ENCODE measurements at regions not wholly inside any gene's neighbourhood (a gene's known extent, or its start where the extent isn't known, plus 50 kb on each side); places are given as distances from the start of the nearest gene placed in this dataset.

DNA sequence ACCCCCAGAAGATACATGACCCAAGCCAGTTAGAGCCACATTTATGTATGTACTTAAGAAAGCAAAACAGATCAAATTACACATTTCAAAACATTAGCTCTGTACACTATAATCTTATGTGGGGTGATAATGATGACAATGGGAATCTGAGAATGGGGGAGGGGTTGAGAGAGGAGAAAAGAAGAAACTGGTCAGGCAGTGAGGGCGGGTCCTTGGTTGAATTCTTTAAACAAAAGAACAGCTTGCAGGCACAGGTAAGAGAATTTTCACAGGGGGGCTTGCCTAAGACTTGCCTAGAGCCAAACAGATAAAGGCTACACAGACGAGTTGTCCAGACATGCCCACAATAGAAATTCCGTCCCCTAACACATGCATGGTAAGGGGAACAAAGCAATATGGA, 76.8 kb upstream of the PTER start:
- no peak for DNase-seq (ENCODE audit: low read depth in 1 of 2, low spot score in 1 of 2)
- in situ Hi-C loops (cut with HindIII; ENCODE audit: low pct_unique_long_range_greater_than_20kb, low sequenced_read_pairs): no loop called here
- TF ChIP-seq JUND (IDR thresholded peaks at IDR 0.05; ENCODE audit: low read depth): no peak

DNA sequence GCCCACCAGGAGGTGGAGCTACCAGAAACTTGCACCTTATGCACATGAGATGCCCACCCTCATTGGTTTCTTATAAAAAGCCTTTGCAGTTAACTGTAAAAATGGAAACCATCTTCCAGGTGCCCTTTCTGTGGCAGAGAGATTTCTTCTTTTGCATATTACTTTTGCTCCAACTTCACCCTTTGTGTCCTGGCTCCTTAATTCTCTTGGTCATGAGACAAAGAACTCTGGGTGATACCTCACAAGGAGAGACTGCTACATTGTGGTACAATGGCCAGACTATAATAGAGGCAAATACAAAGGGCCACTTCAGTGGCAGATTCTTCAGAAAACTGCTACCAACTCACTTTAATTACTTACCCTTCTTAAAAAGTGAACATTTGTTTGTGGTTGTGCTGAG, 76.4 kb upstream of the PTER start:
- TF ChIP-seq JUND (IDR thresholded peaks at IDR 0.05; ENCODE audit: low read depth): no peak
- DNase-seq (ENCODE audit: low read depth in 1 of 2, low spot score in 1 of 2): no peak
- in situ Hi-C loops (cut with HindIII; ENCODE audit: low pct_unique_long_range_greater_than_20kb, low sequenced_read_pairs): no loop called here

- no peak for DNase-seq (ENCODE audit: low read depth in 1 of 2, low spot score in 1 of 2)
- no peak for TF ChIP-seq JUND (IDR thresholded peaks at IDR 0.05; ENCODE audit: low read depth)
- in situ Hi-C loops (cut with HindIII; ENCODE audit: low pct_unique_long_range_greater_than_20kb, low sequenced_read_pairs): no loop called here
Measured at GRCh38 chr10:16361086-16361485, 75.7 kb upstream of the PTER start.

- no peak for TF ChIP-seq JUND (IDR thresholded peaks at IDR 0.05; ENCODE audit: low read depth)
- DNase-seq (ENCODE audit: low read depth in 1 of 2, low spot score in 1 of 2): no peak
- in situ Hi-C loops (cut with HindIII; ENCODE audit: low pct_unique_long_range_greater_than_20kb, low sequenced_read_pairs): no loop called here
Measured at GRCh38 chr10:16363741-16364140, 73.1 kb upstream of the PTER start.

- no peak for DNase-seq (ENCODE audit: low read depth in 1 of 2, low spot score in 1 of 2)
- no peak for TF ChIP-seq JUND (IDR thresholded peaks at IDR 0.05; ENCODE audit: low read depth)
- in situ Hi-C loops (cut with HindIII; ENCODE audit: low pct_unique_long_range_greater_than_20kb, low sequenced_read_pairs): no loop called here
Measured at GRCh38 chr10:16367621-16368292, 69.1 kb upstream of the PTER start.

- DNase-seq (ENCODE audit: low read depth in 1 of 2, low spot score in 1 of 2): no peak
- no peak for TF ChIP-seq JUND (IDR thresholded peaks at IDR 0.05; ENCODE audit: low read depth)
- in situ Hi-C loops (cut with HindIII; ENCODE audit: low pct_unique_long_range_greater_than_20kb, low sequenced_read_pairs): no loop called here
Measured at GRCh38 chr10:16381083-16381482, 55.7 kb upstream of the PTER start.

GRCh38 chr10:16384021-16384420, 52.8 kb upstream of the PTER start:
- in situ Hi-C loops (cut with HindIII; ENCODE audit: low pct_unique_long_range_greater_than_20kb, low sequenced_read_pairs): no loop called here
- no peak for DNase-seq (ENCODE audit: low read depth in 1 of 2, low spot score in 1 of 2)
- no peak for TF ChIP-seq JUND (IDR thresholded peaks at IDR 0.05; ENCODE audit: low read depth)

DNA sequence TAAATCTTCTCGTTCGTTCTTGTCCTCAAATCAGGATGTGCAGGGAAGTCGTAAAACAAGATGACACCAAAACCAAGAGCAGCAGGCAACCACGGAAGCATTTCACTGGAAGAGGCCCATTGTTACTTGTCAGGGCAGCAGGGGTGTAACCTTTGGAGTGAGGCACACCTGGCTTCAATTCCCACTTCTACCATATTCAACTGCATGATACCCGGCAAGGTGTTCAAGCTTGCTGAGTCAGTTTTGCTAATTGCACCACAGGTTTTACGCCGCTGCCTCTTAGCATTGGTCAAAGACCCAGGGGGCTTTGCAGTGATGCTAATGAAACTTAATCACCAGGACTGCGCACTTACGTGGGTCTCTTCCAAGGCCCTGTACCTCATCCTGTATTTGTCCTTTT, 50.0 kb upstream of the PTER start:
- in situ Hi-C loops (cut with HindIII; ENCODE audit: low pct_unique_long_range_greater_than_20kb, low sequenced_read_pairs): no loop called here
- no peak for DNase-seq (ENCODE audit: low read depth in 1 of 2, low spot score in 1 of 2)
- no peak for TF ChIP-seq JUND (IDR thresholded peaks at IDR 0.05; ENCODE audit: low read depth)
